ENCODE measurements at regions not wholly inside any gene's neighbourhood (a gene's known extent, or its start where the extent isn't known, plus 50 kb on each side); places are given as distances from the start of the nearest gene placed in this dataset.

- no peak overlapping the region for H3K9ac ChIP-seq (ENCODE audit: low read depth in 1 of 3, low read length in 3 of 3)
- H3K4me3 ChIP-seq (ENCODE audit: low read length in 3 of 3): no peak overlapping the region
- H3K9me3 ChIP-seq (ENCODE audit: control insufficient read depth in 3 of 3, low read length in 3 of 3): no peaks in the 10 kb centered on the region
- no peaks in the 10 kb centered on the region for H3K4me1 ChIP-seq (ENCODE audit: control insufficient read depth in 3 of 3, insufficient read depth in 3 of 3, low read length in 3 of 3)
- no peaks in the 10 kb centered on the region for H3K27me3 ChIP-seq (ENCODE audit: control insufficient read depth in 3 of 3, insufficient read depth in 3 of 3, low read length in 3 of 3)
- H3K27ac ChIP-seq (ENCODE audit: low read depth, low read length): no peak overlapping the region
- H3K36me3 ChIP-seq (ENCODE audit: control insufficient read depth in 3 of 3, insufficient read depth in 3 of 3, low read length in 3 of 3): no peaks in the 10 kb centered on the region
These were observed 137.5 kb downstream of the GNAT3 start for GRCh38 chr7:80374321-80374720.

- Histone ChIP-seq H3K4me1 (ENCODE audit: control insufficient read depth in 3 of 3, insufficient read depth in 3 of 3, low read length in 3 of 3) (no peaks in the 10 kb centered on the region), H3K4me3 (ENCODE audit: low read length in 3 of 3) (no peak overlapping the region), H3K36me3 (ENCODE audit: control insufficient read depth in 3 of 3, insufficient read depth in 3 of 3, low read length in 3 of 3) (no peaks in the 10 kb centered on the region), H3K9ac (ENCODE audit: low read depth in 1 of 3, low read length in 3 of 3) (no peak overlapping the region), H3K9me3 (ENCODE audit: control insufficient read depth in 3 of 3, low read length in 3 of 3) (no peaks in the 10 kb centered on the region), H3K27ac (ENCODE audit: low read depth, low read length) (no peak overlapping the region), H3K27me3 (ENCODE audit: control insufficient read depth in 3 of 3, insufficient read depth in 3 of 3, low read length in 3 of 3) (no peaks in the 10 kb centered on the region)
These were observed 138.3 kb downstream of the GNAT3 start for GRCh38 chr7:80373429-80374032.

- H3K27ac ChIP-seq (ENCODE audit: low read depth, low read length): no peak overlapping the region
- H3K9me3 ChIP-seq (ENCODE audit: control insufficient read depth in 3 of 3, low read length in 3 of 3): no peaks in the 10 kb centered on the region
- H3K27me3 ChIP-seq (ENCODE audit: control insufficient read depth in 3 of 3, insufficient read depth in 3 of 3, low read length in 3 of 3): no peaks in the 10 kb centered on the region
- no peaks in the 10 kb centered on the region for H3K36me3 ChIP-seq (ENCODE audit: control insufficient read depth in 3 of 3, insufficient read depth in 3 of 3, low read length in 3 of 3)
- no peaks in the 10 kb centered on the region for H3K4me1 ChIP-seq (ENCODE audit: control insufficient read depth in 3 of 3, insufficient read depth in 3 of 3, low read length in 3 of 3)
- no peak overlapping the region for H3K4me3 ChIP-seq (ENCODE audit: low read length in 3 of 3)
- H3K9ac ChIP-seq (ENCODE audit: low read depth in 1 of 3, low read length in 3 of 3): no peak overlapping the region
These were observed 139.4 kb downstream of the GNAT3 start for GRCh38 chr7:80372415-80372814.

GRCh38 chr7:80370587-80370986, 141.3 kb downstream of the GNAT3 start:
- Histone ChIP-seq H3K4me1 (ENCODE audit: control insufficient read depth in 3 of 3, insufficient read depth in 3 of 3, low read length in 3 of 3) (no peaks in the 10 kb centered on the region), H3K27me3 (ENCODE audit: control insufficient read depth in 3 of 3, insufficient read depth in 3 of 3, low read length in 3 of 3) (no peaks in the 10 kb centered on the region), H3K27ac (ENCODE audit: low read depth, low read length) (no peak overlapping the region), H3K4me3 (ENCODE audit: low read length in 3 of 3) (no peak overlapping the region), H3K9me3 (ENCODE audit: control insufficient read depth in 3 of 3, low read length in 3 of 3) (no peaks in the 10 kb centered on the region), H3K9ac (ENCODE audit: low read depth in 1 of 3, low read length in 3 of 3) (no peak overlapping the region), H3K36me3 (ENCODE audit: control insufficient read depth in 3 of 3, insufficient read depth in 3 of 3, low read length in 3 of 3) (no peaks in the 10 kb centered on the region)

- Histone ChIP-seq H3K27ac (ENCODE audit: low read depth, low read length) (no peak overlapping the region), H3K9ac (ENCODE audit: low read depth in 1 of 3, low read length in 3 of 3) (no peak overlapping the region), H3K9me3 (ENCODE audit: control insufficient read depth in 3 of 3, low read length in 3 of 3) (no peaks in the 10 kb centered on the region), H3K4me1 (ENCODE audit: control insufficient read depth in 3 of 3, insufficient read depth in 3 of 3, low read length in 3 of 3) (no peaks in the 10 kb centered on the region), H3K36me3 (ENCODE audit: control insufficient read depth in 3 of 3, insufficient read depth in 3 of 3, low read length in 3 of 3) (no peaks in the 10 kb centered on the region), H3K27me3 (ENCODE audit: control insufficient read depth in 3 of 3, insufficient read depth in 3 of 3, low read length in 3 of 3) (no peaks in the 10 kb centered on the region), H3K4me3 (ENCODE audit: low read length in 3 of 3) (no peak overlapping the region)
These were observed 142.5 kb downstream of the GNAT3 start for GRCh38 chr7:80369321-80369720.

GRCh38 chr7:80362677-80363076, 149.2 kb downstream of the GNAT3 start:
- Histone ChIP-seq H3K9me3 (ENCODE audit: control insufficient read depth in 3 of 3, low read length in 3 of 3) (no peaks in the 10 kb centered on the region), H3K9ac (ENCODE audit: low read depth in 1 of 3, low read length in 3 of 3) (no peak overlapping the region), H3K27me3 (ENCODE audit: control insufficient read depth in 3 of 3, insufficient read depth in 3 of 3, low read length in 3 of 3) (no peaks in the 10 kb centered on the region), H3K27ac (ENCODE audit: low read depth, low read length) (no peak overlapping the region), H3K4me1 (ENCODE audit: control insufficient read depth in 3 of 3, insufficient read depth in 3 of 3, low read length in 3 of 3) (no peaks in the 10 kb centered on the region), H3K36me3 (ENCODE audit: control insufficient read depth in 3 of 3, insufficient read depth in 3 of 3, low read length in 3 of 3) (no peaks in the 10 kb centered on the region), H3K4me3 (ENCODE audit: low read length in 3 of 3) (no peak overlapping the region)

GRCh38 chr7:80362010-80362618, 149.8 kb downstream of the GNAT3 start:
- H3K9ac ChIP-seq (ENCODE audit: low read depth in 1 of 3, low read length in 3 of 3): no peak overlapping the region
- H3K4me3 ChIP-seq (ENCODE audit: low read length in 3 of 3): no peak overlapping the region
- no peaks in the 10 kb centered on the region for H3K4me1 ChIP-seq (ENCODE audit: control insufficient read depth in 3 of 3, insufficient read depth in 3 of 3, low read length in 3 of 3)
- H3K36me3 ChIP-seq (ENCODE audit: control insufficient read depth in 3 of 3, insufficient read depth in 3 of 3, low read length in 3 of 3): no peaks in the 10 kb centered on the region
- no peak overlapping the region for H3K27ac ChIP-seq (ENCODE audit: low read depth, low read length)
- no peaks in the 10 kb centered on the region for H3K27me3 ChIP-seq (ENCODE audit: control insufficient read depth in 3 of 3, insufficient read depth in 3 of 3, low read length in 3 of 3)
- H3K9me3 ChIP-seq (ENCODE audit: control insufficient read depth in 3 of 3, low read length in 3 of 3): no peaks in the 10 kb centered on the region

GRCh38 chr7:80359476-80359875, 152.4 kb downstream of the GNAT3 start:
- Histone ChIP-seq H3K9me3 (ENCODE audit: control insufficient read depth in 3 of 3, low read length in 3 of 3) (no peaks in the 10 kb centered on the region), H3K27ac (ENCODE audit: low read depth, low read length) (no peak overlapping the region), H3K4me3 (ENCODE audit: low read length in 3 of 3) (no peak overlapping the region), H3K9ac (ENCODE audit: low read depth in 1 of 3, low read length in 3 of 3) (no peak overlapping the region), H3K27me3 (ENCODE audit: control insufficient read depth in 3 of 3, insufficient read depth in 3 of 3, low read length in 3 of 3) (no peaks in the 10 kb centered on the region), H3K36me3 (ENCODE audit: control insufficient read depth in 3 of 3, insufficient read depth in 3 of 3, low read length in 3 of 3) (no peaks in the 10 kb centered on the region), H3K4me1 (ENCODE audit: control insufficient read depth in 3 of 3, insufficient read depth in 3 of 3, low read length in 3 of 3) (no peaks in the 10 kb centered on the region)

- Histone ChIP-seq H3K9ac (ENCODE audit: low read depth in 1 of 3, low read length in 3 of 3) (no peak overlapping the region), H3K36me3 (ENCODE audit: control insufficient read depth in 3 of 3, insufficient read depth in 3 of 3, low read length in 3 of 3) (no peaks in the 10 kb centered on the region), H3K9me3 (ENCODE audit: control insufficient read depth in 3 of 3, low read length in 3 of 3) (no peaks in the 10 kb centered on the region), H3K27me3 (ENCODE audit: control insufficient read depth in 3 of 3, insufficient read depth in 3 of 3, low read length in 3 of 3) (no peaks in the 10 kb centered on the region), H3K27ac (ENCODE audit: low read depth, low read length) (no peak overlapping the region), H3K4me3 (ENCODE audit: low read length in 3 of 3) (no peak overlapping the region), H3K4me1 (ENCODE audit: control insufficient read depth in 3 of 3, insufficient read depth in 3 of 3, low read length in 3 of 3) (no peaks in the 10 kb centered on the region)
These were observed 152.8 kb downstream of the GNAT3 start for GRCh38 chr7:80359029-80359428.

- Histone ChIP-seq H3K4me3 (ENCODE audit: low read length in 3 of 3) (no peak overlapping the region), H3K9me3 (ENCODE audit: control insufficient read depth in 3 of 3, low read length in 3 of 3) (no peaks in the 10 kb centered on the region), H3K27ac (ENCODE audit: low read depth, low read length) (no peak overlapping the region), H3K27me3 (ENCODE audit: control insufficient read depth in 3 of 3, insufficient read depth in 3 of 3, low read length in 3 of 3) (no peaks in the 10 kb centered on the region), H3K36me3 (ENCODE audit: control insufficient read depth in 3 of 3, insufficient read depth in 3 of 3, low read length in 3 of 3) (no peaks in the 10 kb centered on the region), H3K9ac (ENCODE audit: low read depth in 1 of 3, low read length in 3 of 3) (no peak overlapping the region), H3K4me1 (ENCODE audit: control insufficient read depth in 3 of 3, insufficient read depth in 3 of 3, low read length in 3 of 3) (no peaks in the 10 kb centered on the region)
These were observed 154.3 kb downstream of the GNAT3 start for GRCh38 chr7:80357530-80357929.
